ENCODE measurements at regions not wholly inside any gene's neighbourhood (a gene's known extent, or its start where the extent isn't known, plus 50 kb on each side); places are given as distances from the start of the nearest gene placed in this dataset.

GRCh38 chr5:52199833-52200232, 587.9 kb upstream of the ITGA1 start:
- Mint-ChIP-seq H3K4me1 (peaks cover 2% of the 10 kb centered on the region; the same call in 1 of the 2 replicates), H3K27ac (no peak overlapping the region), H3K27me3 (ENCODE audit: low read depth) (no peaks in the 10 kb centered on the region), H3K9me3 (no peaks in the 10 kb centered on the region), H3K36me3 (no peaks in the 10 kb centered on the region), H3K4me3 (no peak overlapping the region)
- CTCF ChIA-PET: no interaction called here
- ATAC-seq: no peak
- TF ChIP-seq NR2C2 (CRISPR knock-in tag; IDR thresholded peaks at IDR 0.05) (no peak), PRDM15 (CRISPR knock-in tag; IDR thresholded peaks at IDR 0.05) (no peak), TP53 (CRISPR knock-in tag; IDR thresholded peaks at IDR 0.05) (no peak), ZNF317 (CRISPR knock-in tag; IDR thresholded peaks at IDR 0.05; ENCODE audit: borderline replicate concordance, low read depth) (no peak), CREM (CRISPR knock-in tag; IDR thresholded peaks at IDR 0.05) (no peak), NR3C1 (CRISPR knock-in tag; conservative IDR thresholded peaks at IDR 0.05; ENCODE audit: low read depth) (no peak), PRRX2 (CRISPR knock-in tag; IDR thresholded peaks at IDR 0.05) (no peak), CREB1 (CRISPR knock-in tag; IDR thresholded peaks at IDR 0.05) (no peak), OVOL2 (CRISPR knock-in tag; IDR thresholded peaks at IDR 0.05; ENCODE audit: borderline replicate concordance) (no peak), NFE2L1 (CRISPR knock-in tag; IDR thresholded peaks at IDR 0.05) (no peak), ZMAT4 (CRISPR knock-in tag; IDR thresholded peaks at IDR 0.05) (no peak), MAX (CRISPR knock-in tag; IDR thresholded peaks at IDR 0.05) (no peak), ZNF425 (CRISPR knock-in tag; conservative IDR thresholded peaks at IDR 0.05) (no peak), E2F5 (CRISPR knock-in tag; IDR thresholded peaks at IDR 0.05) (no peak), ZSCAN18 (CRISPR knock-in tag; IDR thresholded peaks at IDR 0.05) (no peak), ZNF138 (CRISPR knock-in tag; conservative IDR thresholded peaks at IDR 0.05) (no peak), JAZF1 (CRISPR knock-in tag; IDR thresholded peaks at IDR 0.05) (no peak), IRF1 (CRISPR knock-in tag; IDR thresholded peaks at IDR 0.05) (no peak)
- POLR2A ChIA-PET: no interaction called here
- DNase-seq (ENCODE audit: low spot score): no peak

Data from WTC11 (cell line).